Epithelial cell of esophagus (primary cell): ENCODE measurements at regions not wholly inside any gene's neighbourhood (a gene's known extent, or its start where the extent isn't known, plus 50 kb on each side); places are given as distances from the start of the nearest gene placed in this dataset.

Experiments
- DNase-seq: peaks from one replicate; pipeline ENCODE4 v3.0.0; 2010; ENCODE audit warnings: low read depth
- H3K4me3 ChIP-seq: 2 replicates; pipeline ENCODE4 v1.5.1; 2011; ENCODE audit warnings: mild to moderate bottlenecking, low read length, control low read depth
- CTCF ChIP-seq: IDR thresholded peaks from 2 replicates; pipeline ENCODE4 v1.5.1; 2011; ENCODE audit warnings: low read depth, mild to moderate bottlenecking, low read length, control low read depth, inconsistent platforms; ENCODE audit not compliant: insufficient read depth; ENCODE audit errors: missing control alignments

GRCh38 chr16:79658301-79659033, 57.9 kb upstream of the MAF start:
- DNase-seq, result peak; percentile 98
- no peak for TF ChIP-seq CTCF

GRCh38 chr16:79656553-79657115, 56.1 kb upstream of the MAF start:
- no peak for DNase-seq
- H3K4me3 ChIP-seq, result no peak overlapping the region
- TF ChIP-seq CTCF, result no peak

More at GRCh38 chr16:79658301-79659033, 57.9 kb upstream of the MAF start:
- H3K4me3 ChIP-seq, result peak overlapping the region; percentile 19

DNA sequence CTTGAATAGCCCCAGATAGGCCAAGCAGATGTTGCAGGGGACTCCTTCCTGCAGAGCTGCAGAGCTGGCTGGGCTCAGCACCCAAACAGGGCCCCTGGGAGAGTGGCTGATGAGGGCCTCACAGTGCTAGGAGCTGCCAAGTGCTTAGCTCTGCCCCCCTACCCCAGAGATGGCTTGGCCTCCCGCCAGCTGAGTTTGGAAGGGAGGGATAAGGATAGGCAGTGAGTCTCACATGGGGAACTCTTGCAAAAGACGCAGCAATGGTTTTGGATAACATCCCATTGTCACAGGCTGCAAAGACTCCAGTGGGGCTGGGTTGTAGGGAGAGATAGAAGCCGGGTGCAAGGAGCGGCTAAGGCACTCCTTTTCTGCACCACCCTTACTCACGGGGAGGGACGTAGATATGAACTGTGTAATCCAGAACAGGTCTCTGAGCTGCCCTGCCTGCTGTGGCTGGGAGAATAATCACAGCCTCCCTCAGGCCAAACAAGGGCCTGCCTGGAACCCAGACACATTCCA, 52.9 kb upstream of the MAF start:
- no peak for TF ChIP-seq CTCF
- DNase-seq, result peak; percentile 77
- no peak overlapping the region for H3K4me3 ChIP-seq

DNA sequence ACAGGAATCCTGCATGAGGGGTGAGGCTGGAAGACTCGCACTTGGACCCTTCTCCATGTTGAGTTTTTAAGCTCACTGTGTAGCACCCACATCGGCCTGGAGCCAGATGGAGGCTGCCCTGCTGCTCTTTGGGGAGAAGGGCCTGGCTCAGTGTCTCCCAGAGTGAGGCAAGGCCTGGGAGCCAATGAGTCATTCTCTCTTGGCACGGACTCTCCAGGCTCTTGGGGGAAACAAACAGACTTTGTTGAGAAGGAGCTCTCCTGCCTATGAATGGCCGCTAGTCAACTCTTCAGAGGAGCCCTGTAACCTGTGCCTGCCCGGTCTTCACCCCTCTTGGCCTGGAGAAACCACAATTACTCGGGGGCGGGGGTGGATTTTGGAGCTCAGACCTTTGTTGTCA, 50.8 kb upstream of the MAF start:
- no peak overlapping the region for H3K4me3 ChIP-seq
- TF ChIP-seq CTCF, result no peak
- DNase-seq, result peak; percentile 89
